GM13977 (cell line): ENCODE measurements at regions not wholly inside any gene's neighbourhood (a gene's known extent, or its start where the extent isn't known, plus 50 kb on each side); places are given as distances from the start of the nearest gene placed in this dataset.
A peak's percentile ranks its signal among the peaks of the same experiment; 100 is the strongest.

Experiments
- DNase-seq: peaks from one replicate; pipeline ENCODE4 v3.0.0; 2012; ENCODE audit warnings: low spot score
- CTCF ChIP-seq: IDR thresholded peaks from 2 replicates; pipeline ENCODE4 v1.5.1; 2012; ENCODE audit warnings: mild to moderate bottlenecking, control low read depth; ENCODE audit not compliant: insufficient read depth; ENCODE audit errors: extremely low read depth, missing control alignments
- in situ Hi-C: fragments of 300-500 bp; cut with MboI; formaldehyde crosslinking; loops from one replicate; pipeline ENCODE4 v1.12.0; 2022; ENCODE audit warnings: low sequenced_read_pairs, low pct_unique_long_range_greater_than_20kb, mixed read lengths, inconsistent platforms; ENCODE audit not compliant: unreplicated experiment

- DNase-seq: no peak
- no peak for TF ChIP-seq CTCF
- in situ Hi-C loops: no loop called here
Observed at GRCh38 chr2:176961775-176962619, 250.6 kb upstream of the HNRNPA3 start.

DNA sequence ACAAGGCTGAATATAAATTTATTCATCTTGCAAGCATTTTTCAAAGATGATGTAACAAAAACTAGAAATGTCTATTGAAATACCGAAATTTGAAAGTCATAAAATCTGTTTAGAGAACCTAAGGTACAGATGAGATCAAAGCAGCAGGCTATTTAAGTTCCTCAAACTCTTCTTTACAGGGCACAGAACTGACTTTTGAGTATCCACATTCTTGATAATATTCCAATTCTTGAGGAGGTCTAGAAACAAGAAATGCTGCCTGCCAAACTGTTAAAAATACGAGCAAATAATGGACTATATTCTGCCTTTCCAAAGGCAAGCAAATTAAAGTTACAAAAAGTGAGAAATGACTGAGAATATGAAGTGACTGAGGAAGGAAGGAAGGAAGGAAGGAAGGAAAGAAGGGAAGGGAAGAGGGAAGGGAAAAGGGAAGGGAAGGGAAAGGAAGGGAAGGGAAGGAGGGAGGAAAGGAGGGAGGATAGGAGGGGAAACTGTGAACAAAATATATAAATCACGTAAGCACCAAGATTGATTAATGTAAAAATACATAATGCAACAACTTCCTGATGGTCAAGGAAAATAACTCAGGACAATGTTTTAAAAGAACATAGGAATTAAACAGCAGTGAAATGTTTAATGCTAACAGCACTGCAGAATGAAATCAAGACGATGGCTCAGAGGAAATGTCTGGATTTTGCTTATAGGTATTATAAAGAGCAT, 248.9 kb upstream of the HNRNPA3 start:
- in situ Hi-C loops: no loop called here
- TF ChIP-seq CTCF: no peak
- no peak for DNase-seq

DNA sequence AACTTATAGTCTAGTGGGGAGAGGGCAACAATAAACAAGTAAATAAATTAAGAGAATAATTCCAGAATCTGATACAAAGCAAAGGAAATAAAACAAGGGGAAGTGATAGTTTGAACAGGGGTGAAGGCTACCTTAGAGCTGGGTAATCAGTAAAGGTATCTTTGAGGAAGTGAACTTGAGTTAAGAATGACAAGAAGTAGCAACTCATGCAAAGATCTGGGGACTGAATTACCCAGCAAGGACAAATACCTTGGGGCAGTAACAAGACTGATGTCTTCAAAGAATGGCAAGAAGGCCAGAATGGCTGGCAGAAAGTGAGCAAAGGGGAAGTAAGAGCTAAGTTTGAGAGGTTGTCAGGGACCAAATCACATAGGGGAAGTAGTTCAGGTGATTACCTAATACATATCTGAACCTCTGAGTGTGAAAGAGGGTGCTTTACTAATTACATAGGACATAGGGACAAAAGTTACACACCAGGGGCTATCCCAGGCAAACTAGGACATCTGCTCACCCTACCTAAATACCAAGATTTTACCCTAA, 244.6 kb upstream of the HNRNPA3 start:
- DNase-seq: peak; percentile 3
- no peak for TF ChIP-seq CTCF
- in situ Hi-C loops: no loop called here

DNA sequence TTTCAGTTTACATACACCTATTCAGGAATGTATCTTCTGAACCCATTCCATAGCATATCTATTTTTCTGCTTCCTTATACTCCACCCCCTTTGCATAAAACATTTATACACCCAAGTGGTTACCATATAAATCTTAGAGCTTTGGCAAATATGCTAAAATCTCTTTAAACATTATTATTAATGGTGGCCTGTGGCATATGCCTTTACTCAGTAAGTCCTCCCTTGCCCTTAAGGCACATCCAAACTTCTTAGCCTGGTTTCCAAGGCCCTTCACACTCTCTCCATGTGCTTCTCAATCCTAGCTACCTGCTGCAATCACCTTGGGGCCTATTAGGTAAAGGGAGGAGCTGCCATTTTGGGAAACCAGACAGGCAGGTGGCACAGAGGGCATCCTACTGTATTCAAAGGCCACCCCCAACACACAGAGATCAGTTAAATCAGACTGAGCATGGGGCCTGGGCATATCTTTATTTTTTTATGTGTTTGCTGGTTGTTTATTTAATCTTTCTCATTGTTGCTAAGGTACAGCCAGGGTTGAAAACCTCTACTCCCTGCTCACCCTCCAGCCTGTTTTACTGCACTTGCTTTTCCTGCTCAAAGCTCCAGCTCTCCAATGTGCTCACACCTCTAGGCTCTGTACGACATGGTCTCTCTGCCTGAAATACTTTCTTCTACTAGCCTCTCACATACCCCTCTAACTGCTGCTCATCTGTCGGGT, 242.8 kb upstream of the HNRNPA3 start:
- TF ChIP-seq CTCF: no peak
- in situ Hi-C loops: no loop called here
- DNase-seq: no peak

GRCh38 chr2:176976736-176977685, 235.6 kb upstream of the HNRNPA3 start:
- TF ChIP-seq CTCF: no peak
- DNase-seq: no peak
- in situ Hi-C loops: no loop called here

DNA sequence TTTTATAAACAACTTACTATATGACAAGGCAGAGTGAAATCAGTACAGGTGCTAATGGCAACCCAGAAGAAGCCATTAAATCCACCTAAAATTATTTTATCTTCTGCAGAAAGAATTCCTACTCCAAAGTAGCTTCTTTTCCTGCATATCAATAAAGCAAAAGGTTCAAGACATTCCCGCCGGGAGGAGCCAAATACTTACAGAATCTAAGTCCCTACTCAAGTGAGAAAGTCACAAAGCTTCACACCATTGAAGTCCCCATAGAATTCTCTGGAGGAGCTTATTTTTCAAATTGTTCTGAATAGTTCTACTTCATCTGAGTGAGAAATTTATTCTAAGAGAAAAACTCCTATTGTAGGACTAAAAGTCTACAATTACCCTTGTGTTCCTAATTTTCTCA, 233.7 kb upstream of the HNRNPA3 start:
- no peak for TF ChIP-seq CTCF
- in situ Hi-C loops: no loop called here
- no peak for DNase-seq
